HG03280 (cell line): ENCODE measurements at regions not wholly inside any gene's neighbourhood (a gene's known extent, or its start where the extent isn't known, plus 50 kb on each side); places are given as distances from the start of the nearest gene placed in this dataset.
"Not testable (repeated sequence)": the region's sequence is repeated elsewhere in the genome, so short reads cannot be mapped to it uniquely, and the experiment has no call there.

Experiments
- ATAC-seq: cut with Tn5 transposase; IDR thresholded peaks from one replicate; pipeline ENCODE4 v1.9.1; 2021; ENCODE audit warnings: mild to moderate bottlenecking, moderate library complexity; ENCODE audit not compliant: unreplicated experiment

DNA sequence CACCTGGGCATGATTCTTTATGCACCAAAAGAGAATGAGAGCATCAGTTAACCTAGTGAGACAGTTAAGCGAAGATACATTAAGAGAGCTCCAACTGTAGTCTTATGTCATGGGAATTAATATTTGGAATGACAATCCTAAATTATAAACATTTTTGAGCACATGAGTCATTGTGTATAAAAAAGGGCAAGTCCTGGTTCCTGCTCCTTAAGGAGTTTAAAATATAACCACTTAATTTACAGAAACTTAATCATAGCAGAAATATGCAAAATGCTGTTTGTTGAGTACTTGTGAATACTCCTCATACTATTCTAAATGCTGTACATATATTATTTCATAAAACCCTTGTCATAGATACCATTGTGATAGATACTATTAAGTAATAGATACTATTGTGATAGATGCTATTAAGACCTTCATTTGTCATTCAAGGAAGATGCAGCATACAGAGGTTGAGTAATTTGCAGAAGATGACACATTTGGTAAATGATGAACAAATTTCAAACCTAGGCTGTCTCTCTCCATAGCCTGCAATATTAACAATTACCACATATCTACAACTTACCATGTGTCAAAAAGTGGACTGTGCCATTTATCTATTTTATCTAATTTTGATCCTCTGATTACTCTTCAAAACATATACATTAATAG lies 301.0 kb downstream of the TBC1D4 start:
- no peak for ATAC-seq

DNA sequence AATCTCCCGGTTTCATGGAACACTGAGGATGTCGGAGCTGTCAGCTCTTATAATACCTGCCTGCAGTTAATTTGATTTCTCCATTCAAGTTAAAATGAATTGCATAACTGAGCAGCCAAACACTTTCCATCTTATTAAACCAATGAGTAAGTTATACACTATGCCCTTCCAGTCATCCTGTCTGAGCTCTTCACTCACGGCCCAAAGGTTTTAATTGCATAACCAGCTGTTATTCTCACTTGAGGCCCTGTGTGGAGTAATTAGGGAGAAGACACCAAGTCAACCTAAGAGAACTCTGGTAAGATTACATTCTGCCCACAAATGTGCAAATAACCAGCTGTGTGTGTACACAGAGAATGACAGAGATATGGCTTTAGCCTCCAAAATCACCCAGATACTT lies 303.5 kb downstream of the TBC1D4 start:
- no peak for ATAC-seq

- ATAC-seq, result no peak
These were observed 306.4 kb downstream of the TBC1D4 start for GRCh38 chr13:75175575-75175974.

DNA sequence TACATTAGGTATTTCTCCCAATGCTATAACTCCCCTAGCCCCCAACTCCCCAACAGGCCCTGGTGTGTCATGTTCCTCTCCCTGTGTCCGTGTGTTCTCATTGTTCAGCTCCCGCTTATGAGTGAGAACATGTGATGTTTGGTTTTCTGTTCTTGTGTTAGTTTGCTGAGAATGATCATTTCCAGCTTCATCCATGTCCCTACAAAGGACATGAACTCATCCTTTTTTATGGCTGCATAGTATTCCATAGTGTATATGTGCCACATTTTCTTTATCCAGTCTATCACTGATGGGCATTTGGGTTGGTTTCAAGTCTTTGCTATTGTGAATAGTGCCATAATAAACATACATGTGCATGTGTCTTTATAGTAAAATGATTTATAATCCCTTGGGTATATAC lies 306.9 kb downstream of the TBC1D4 start:
- ATAC-seq, result not testable (repeated sequence)

GRCh38 chr13:75174481-75174880 lies 307.5 kb downstream of the TBC1D4 start:
- ATAC-seq, result no peak

- ATAC-seq, result no peak
These were observed 308.3 kb downstream of the TBC1D4 start for GRCh38 chr13:75173457-75174356.

DNA sequence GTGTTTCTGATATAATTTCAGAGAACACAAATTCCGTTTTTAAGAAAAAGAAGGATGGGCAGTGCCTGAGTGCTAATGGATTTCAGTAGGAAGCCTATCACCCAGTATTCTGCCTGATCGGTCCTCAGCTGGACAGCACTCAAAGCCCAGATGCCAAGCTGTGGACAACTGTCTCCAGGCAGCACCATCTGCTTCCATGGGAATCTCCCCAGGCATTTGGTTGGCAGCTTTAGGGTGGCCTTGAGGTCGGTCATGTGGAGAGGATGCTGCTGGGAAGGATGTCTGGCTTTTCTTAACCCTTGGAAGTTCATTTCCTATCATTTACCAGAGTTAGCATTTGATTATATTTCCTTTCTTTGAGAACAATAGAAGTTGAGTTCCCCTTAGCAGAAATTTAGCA lies 311.7 kb downstream of the TBC1D4 start:
- no peak for ATAC-seq

DNA sequence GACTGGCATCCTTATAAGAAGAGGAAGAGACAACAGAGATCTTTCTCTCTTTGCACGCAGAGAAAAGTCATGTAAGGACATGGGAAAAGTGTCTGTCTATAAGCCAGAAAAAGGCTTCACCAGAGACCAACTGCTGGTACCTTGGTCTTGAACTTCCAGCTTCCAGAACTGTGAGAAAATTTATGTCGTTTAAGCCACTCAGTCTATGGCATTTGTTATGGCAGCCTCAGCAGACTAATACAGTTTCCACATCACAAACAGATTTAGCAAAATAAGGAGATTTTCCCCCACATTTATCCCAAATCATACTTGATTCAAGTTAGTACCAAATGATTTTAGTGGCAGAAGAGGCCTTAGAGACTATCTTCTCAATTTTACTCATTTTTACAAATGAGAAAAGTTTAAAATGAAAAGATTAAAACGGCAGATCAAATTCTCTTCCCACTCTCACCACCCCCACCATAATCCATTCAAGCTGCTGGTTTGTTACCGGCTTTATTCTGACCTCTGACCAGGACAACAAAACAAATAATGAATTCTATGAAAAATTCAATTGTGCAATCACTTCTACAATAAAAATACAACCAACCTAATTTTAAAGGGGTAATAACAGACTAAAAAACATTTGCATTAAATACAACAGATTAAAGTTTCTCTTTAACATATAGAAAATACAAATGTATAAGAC lies 316.3 kb downstream of the TBC1D4 start:
- no peak for ATAC-seq

- ATAC-seq, result no peak
These were observed 320.2 kb downstream of the TBC1D4 start for GRCh38 chr13:75161804-75162203.

GRCh38 chr13:75160984-75161383 lies 321.0 kb downstream of the TBC1D4 start:
- ATAC-seq, result no peak

DNA sequence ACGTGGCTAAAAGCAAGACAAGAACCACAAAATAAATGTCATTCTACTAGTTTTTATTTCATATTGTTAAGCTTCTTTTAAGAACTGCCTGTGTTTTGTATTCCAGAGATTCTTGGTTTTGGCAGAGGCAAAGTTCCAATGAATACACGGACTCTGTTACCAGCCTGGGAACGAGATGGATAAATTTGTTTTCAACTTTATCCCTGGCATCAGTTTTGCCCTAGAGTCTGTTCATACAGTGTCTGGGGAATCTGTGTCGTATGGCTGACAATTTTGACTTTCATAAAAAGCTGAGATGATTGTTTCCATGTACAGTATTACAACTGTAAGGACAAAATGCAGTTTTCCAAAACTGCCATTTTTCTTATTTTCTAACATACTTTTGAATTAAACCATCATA lies 327.6 kb downstream of the TBC1D4 start:
- no peak for ATAC-seq

DNA sequence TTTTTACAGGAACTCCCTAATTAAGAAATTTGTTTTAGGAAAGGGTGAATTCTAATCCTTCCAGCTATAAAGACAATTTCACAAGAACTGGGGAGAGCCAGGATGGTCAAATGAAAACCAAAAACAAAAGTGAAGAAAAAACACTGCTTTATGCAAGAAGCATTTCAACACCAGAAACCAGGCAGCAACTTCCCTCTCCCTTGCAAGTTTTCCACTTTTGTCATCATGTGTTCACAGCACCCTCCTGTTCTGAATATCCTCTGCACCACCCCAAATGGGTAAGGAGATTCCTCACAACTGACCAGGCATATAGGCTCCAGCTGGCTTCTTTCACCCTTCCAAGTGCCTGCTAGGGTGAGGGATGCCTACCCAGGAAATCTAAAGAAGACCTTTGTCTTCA lies 328.1 kb downstream of the TBC1D4 start:
- no peak for ATAC-seq

DNA sequence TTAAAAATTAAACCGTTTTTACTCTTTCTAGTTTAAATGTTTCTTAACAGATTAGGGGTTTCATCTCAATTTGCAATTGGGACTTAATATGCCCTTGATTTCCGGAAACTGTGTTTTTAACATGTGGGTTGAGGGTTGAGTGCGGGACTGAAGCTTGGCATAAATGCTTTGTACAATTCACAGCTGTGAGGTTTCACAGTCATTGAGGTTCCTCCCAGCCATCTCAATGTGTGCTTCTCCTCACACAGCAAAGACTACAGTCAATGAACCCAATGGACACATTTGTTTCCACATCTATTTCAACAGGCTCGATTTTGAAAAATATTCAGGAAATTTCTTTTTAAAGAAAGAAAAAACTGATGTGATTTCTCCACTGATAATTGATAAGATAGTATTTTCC lies 328.6 kb downstream of the TBC1D4 start:
- no peak for ATAC-seq

- no peak for ATAC-seq
These were observed 330.8 kb downstream of the TBC1D4 start for GRCh38 chr13:75151081-75151643.

- no peak for ATAC-seq
These were observed 332.2 kb downstream of the TBC1D4 start for GRCh38 chr13:75149776-75150175.

DNA sequence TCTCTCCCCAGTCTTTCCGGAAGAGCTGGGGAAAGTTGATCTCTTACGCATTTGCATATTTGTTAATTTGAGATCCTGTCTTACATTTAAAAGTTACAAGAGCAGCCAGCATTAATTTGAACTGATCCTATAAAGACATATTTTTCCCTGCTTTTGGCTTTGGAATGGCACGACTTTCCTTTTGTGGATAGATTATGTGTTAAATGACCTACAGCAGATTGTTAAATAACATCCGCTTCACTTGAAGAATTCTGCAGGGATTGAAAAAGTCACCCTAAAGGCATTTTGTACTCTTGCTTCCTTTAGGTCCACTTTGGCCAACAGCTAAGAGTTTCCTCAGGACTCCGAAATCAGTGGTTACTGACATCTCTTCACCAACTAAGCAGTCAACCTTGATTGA lies 334.0 kb downstream of the TBC1D4 start:
- no peak for ATAC-seq

- no peak for ATAC-seq
These were observed 335.5 kb downstream of the TBC1D4 start for GRCh38 chr13:75146436-75146835.

GRCh38 chr13:75145927-75146326 lies 336.0 kb downstream of the TBC1D4 start:
- no peak for ATAC-seq

- ATAC-seq, result no peak
These were observed 342.7 kb downstream of the TBC1D4 start for GRCh38 chr13:75139291-75139690.

- ATAC-seq, result no peak
These were observed 343.9 kb downstream of the TBC1D4 start for GRCh38 chr13:75137911-75138571.

DNA sequence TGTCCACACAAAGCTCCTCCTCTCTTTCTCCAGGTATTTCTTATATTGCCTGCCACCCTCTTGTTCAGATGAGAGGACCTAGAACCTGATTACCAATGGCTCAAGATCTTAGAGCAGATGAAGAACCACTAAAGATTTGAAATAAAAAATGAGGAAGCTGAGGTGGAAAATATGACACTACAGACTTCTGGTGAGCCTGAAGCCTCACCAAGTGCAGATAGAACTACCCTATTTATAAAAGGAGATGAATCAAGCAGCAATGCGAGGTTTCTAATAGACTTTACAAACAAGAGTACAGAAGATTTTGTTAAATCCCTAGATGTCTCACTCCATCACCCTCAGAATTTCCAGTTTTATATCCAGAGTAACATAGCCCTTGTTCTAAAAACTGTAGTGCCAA lies 345.8 kb downstream of the TBC1D4 start:
- no peak for ATAC-seq
